ENCODE measurements at regions not wholly inside any gene's neighbourhood (a gene's known extent, or its start where the extent isn't known, plus 50 kb on each side); places are given as distances from the start of the nearest gene placed in this dataset.

DNA sequence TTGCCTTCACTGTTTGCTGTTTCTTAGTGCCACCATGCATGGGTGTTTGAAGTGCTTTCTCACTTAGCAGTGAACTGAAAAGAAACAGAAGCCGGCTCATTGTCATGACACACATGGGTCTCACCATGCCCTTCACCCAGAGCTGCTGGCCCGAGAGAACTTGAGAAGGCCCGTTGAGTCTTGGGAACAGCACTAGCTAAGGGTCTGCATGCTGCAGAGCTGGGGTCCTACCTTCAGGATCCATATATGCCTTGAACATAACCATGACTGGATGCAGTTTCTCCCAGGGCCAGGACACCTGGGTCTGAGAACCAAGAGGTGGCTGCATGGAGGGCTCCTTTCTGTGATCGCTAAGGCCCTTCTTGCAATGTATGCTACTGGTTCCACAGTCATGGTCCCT is 245.5 kb upstream of the HS6ST1 start:
- TF ChIP-seq CTCF (IDR thresholded peaks at IDR 0.05 in 4 of 5, conservative IDR thresholded peaks at IDR 0.05 in 1 of 5) (no peak), POLR2A (IDR thresholded peaks at IDR 0.05) (no peak)
